Mesothelial cell of epicardium (in vitro differentiated cells): ENCODE measurements at regions not wholly inside any gene's neighbourhood (a gene's known extent, or its start where the extent isn't known, plus 50 kb on each side); places are given as distances from the start of the nearest gene placed in this dataset.

Experiments used
- DNase-seq, 2 experiments: peaks; one replicate each; pipeline ENCODE4 v3.0.0; 2021; ENCODE audit warnings: low spot score in 2 of 2; ENCODE audit not compliant: unreplicated experiment in 2 of 2
- H3K27ac Mint-ChIP-seq: 2 replicates; pipeline ENCODE4 v1.8.0; 2021; ENCODE audit warnings: mixed read lengths
- H3K27me3 Mint-ChIP-seq: 2 replicates; pipeline ENCODE4 v1.8.0; 2021; ENCODE audit warnings: low read depth, mixed read lengths
- H3K36me3 Mint-ChIP-seq: 2 replicates; pipeline ENCODE4 v1.8.0; 2021; ENCODE audit warnings: mixed read lengths
- H3K4me1 Mint-ChIP-seq: 2 replicates; pipeline ENCODE4 v1.8.0; 2021; ENCODE audit warnings: mixed read lengths
- H3K4me3 Mint-ChIP-seq: 2 replicates; pipeline ENCODE4 v1.8.0; 2021; ENCODE audit warnings: mild to moderate bottlenecking, moderate library complexity, mixed read lengths
- H3K9me3 Mint-ChIP-seq: 2 replicates; pipeline ENCODE4 v1.8.0; 2021; ENCODE audit warnings: mixed read lengths
- CTCF ChIP-seq: fragments of 200-600 bp; sonication (generic); IDR thresholded peaks from one replicate; pipeline ENCODE4 v1.5.0; 2021; ENCODE audit warnings: antibody characterized with exemption; ENCODE audit not compliant: unreplicated experiment

DNA sequence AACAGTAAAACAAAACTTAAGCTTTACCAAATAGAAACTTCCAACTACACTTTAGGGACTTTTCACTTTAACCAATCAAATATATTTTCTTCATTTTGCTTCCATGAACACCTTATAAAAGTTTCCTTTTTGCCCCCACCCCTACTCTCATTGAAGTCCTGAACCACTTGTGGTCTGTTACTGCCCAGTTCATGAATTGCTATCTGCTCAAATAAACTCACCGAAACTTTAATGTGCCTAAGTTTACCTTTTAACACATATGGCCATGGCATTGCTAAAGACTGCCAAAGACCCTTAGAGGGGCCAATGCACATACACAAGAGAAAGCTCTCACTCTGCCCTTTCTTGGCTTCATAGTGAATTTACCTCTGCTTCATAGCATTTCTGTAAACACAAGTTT, 195.3 kb downstream of the RND3 start:
- Mint-ChIP-seq H3K9me3 (peaks cover 4% of the 10 kb centered on the region), H3K27me3 (no peaks in the 10 kb centered on the region), H3K27ac (no peak overlapping the region), H3K4me1 (peaks cover 9% of the 10 kb centered on the region), H3K4me3 (no peak overlapping the region), H3K36me3 (no peaks in the 10 kb centered on the region)
- TF ChIP-seq CTCF: no peak
- no peak for DNase-seq

DNA sequence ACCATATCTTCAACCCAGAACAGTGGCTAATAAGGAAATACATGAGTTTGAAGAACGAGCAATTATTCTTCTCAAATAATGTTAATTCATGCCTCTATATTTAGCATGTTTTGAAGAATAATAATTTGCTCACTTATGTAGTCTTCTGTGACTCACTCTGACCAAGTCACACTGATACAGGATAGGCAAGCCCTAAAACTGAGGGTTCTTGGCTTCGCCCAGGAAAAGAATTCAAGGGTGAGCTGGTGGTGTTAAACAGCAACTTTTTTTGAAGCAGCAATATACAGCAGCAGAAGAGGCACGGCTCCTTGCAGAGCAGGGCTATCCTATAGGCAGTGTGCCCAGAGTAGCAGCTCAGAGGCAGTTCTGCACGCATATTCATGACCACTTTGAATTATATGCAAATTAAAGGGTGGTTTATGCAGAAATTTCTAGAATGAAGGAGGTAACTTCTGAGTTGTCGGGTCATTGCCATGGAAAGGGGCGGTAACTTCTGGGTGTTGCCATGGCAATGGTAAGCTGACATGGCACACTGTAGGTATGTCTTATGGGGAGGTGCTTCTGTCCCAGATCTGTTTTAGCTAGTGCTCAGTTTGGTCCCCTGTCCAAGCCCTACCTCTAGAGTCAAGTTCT, 200.6 kb downstream of the RND3 start:
- H3K27ac Mint-ChIP-seq: no peak overlapping the region
- DNase-seq: no peak
- no peak overlapping the region for H3K4me3 Mint-ChIP-seq
- no peaks in the 10 kb centered on the region for H3K36me3 Mint-ChIP-seq
- no peaks in the 10 kb centered on the region for H3K27me3 Mint-ChIP-seq
- no peak for TF ChIP-seq CTCF
- no peaks in the 10 kb centered on the region for H3K9me3 Mint-ChIP-seq
- no peaks in the 10 kb centered on the region for H3K4me1 Mint-ChIP-seq

GRCh38 chr2:150284116-150284515, 203.4 kb downstream of the RND3 start:
- Mint-ChIP-seq H3K36me3 (no peaks in the 10 kb centered on the region), H3K9me3 (peaks cover 6% of the 10 kb centered on the region), H3K4me3 (no peak overlapping the region), H3K27ac (no peak overlapping the region), H3K4me1 (no peaks in the 10 kb centered on the region), H3K27me3 (no peaks in the 10 kb centered on the region)
- no peak for DNase-seq
- no peak for TF ChIP-seq CTCF

- Mint-ChIP-seq H3K27ac (no peak overlapping the region), H3K36me3 (no peaks in the 10 kb centered on the region), H3K4me1 (no peaks in the 10 kb centered on the region), H3K9me3 (peaks cover 10% of the 10 kb centered on the region), H3K27me3 (no peaks in the 10 kb centered on the region), H3K4me3 (no peak overlapping the region)
- no peak for DNase-seq
- TF ChIP-seq CTCF: no peak
These were observed 204.6 kb downstream of the RND3 start for GRCh38 chr2:150282771-150283371.

DNA sequence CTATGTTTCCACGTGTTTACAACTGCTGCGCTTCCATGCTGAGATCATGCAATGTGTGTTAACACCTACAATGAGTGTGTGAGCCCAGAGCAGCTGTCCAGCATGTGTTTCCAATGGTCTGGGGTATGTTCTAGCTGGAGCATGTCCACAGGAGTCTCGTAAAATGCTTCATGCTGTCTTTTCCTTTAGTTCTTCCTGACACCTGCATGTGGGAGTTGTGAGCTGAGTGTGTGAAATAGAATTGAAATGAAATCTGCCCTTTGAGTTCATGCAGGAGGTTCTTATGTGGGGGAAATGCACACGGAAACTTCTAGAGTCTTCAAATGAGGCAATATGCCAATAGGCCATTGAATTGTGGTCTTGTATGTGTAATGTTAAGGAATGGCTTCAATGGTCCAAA, 205.1 kb downstream of the RND3 start:
- no peak for TF ChIP-seq CTCF
- H3K4me1 Mint-ChIP-seq: no peaks in the 10 kb centered on the region
- DNase-seq: no peak
- H3K27ac Mint-ChIP-seq: no peak overlapping the region
- peaks cover 14% of the 10 kb centered on the region for H3K9me3 Mint-ChIP-seq
- H3K4me3 Mint-ChIP-seq: no peak overlapping the region
- H3K36me3 Mint-ChIP-seq: peaks cover 2% of the 10 kb centered on the region
- H3K27me3 Mint-ChIP-seq: no peaks in the 10 kb centered on the region
